ENCODE measurements at regions not wholly inside any gene's neighbourhood (a gene's known extent, or its start where the extent isn't known, plus 50 kb on each side); places are given as distances from the start of the nearest gene placed in this dataset.

DNA sequence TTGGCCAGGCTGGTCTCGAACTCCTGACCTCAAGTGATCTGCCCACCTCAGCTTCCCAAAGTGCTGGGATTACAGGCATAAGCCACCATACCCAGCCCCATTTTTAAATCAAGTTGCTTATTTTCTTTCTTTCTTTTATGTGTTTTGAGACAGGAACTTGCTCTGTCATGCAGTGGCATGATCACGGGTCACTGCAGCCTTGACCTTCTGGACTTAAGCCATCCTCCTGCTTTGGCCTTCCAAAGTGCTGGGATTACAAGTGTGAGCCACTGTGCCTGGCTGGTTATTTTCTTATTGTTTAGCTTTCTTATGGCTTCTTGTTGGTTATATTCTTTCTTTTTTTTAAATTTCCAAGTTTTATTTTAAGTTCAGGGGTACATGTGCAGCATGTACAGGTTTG is 79.7 kb upstream of the C5orf63 start:
- TF ChIP-seq ZNF274 (IDR thresholded peaks at IDR 0.05; ENCODE audit: low read depth, low read length) (no peak), YY1 (IDR thresholded peaks at IDR 0.05; ENCODE audit: insufficient read depth, insufficient read length) (no peak)

Data from NT2/D1 (cell line).